ENCODE measurements at regions not wholly inside any gene's neighbourhood (a gene's known extent, or its start where the extent isn't known, plus 50 kb on each side); places are given as distances from the start of the nearest gene placed in this dataset.

DNA sequence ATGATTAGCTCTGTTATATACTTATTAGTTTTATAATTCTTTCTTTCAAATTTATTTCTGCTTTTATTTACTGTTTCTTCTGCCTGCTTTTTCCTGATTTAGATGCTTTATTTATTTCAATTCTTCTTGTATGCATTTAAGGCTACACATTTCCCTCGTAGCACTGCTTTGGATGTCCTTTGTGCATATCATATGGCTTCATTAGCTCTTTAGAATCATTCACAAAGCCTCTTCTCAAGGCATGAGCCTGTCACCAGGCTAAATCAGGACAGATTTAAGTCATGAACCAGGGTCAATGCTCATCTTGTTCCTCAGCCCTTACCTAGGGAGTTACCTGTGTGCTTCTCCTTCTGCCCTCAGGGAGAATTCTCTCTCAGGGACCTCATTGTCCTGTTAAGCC is 56.3 kb downstream of the BAMBI start:
- TF ChIP-seq, protein P1, sequence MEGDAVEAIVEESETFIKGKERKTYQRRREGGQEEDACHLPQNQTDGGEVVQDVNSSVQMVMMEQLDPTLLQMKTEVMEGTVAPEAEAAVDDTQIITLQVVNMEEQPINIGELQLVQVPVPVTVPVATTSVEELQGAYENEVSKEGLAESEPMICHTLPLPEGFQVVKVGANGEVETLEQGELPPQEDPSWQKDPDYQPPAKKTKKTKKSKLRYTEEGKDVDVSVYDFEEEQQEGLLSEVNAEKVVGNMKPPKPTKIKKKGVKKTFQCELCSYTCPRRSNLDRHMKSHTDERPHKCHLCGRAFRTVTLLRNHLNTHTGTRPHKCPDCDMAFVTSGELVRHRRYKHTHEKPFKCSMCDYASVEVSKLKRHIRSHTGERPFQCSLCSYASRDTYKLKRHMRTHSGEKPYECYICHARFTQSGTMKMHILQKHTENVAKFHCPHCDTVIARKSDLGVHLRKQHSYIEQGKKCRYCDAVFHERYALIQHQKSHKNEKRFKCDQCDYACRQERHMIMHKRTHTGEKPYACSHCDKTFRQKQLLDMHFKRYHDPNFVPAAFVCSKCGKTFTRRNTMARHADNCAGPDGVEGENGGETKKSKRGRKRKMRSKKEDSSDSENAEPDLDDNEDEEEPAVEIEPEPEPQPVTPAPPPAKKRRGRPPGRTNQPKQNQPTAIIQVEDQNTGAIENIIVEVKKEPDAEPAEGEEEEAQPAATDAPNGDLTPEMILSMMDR (conservative IDR thresholded peaks at IDR 0.05 in 1 of 2, IDR thresholded peaks at IDR 0.05 in 1 of 2; ENCODE audit: low read depth in 1 of 2, low read length in 2 of 2): no peak
- no peak for TF ChIP-seq EZH2 (IDR thresholded peaks at IDR 0.05; ENCODE audit: low read length, missing control alignments)

All from fibroblast of lung (primary cell).